ENCODE measurements at regions not wholly inside any gene's neighbourhood (a gene's known extent, or its start where the extent isn't known, plus 50 kb on each side); places are given as distances from the start of the nearest gene placed in this dataset.

- TF ChIP-seq CTCF (IDR thresholded peaks at IDR 0.05; ENCODE audit: extremely low read depth in 1 of 2, insufficient read depth in 1 of 2, low read depth in 1 of 2, low read length in 2 of 2) (no peak), POLR2A (IDR thresholded peaks at IDR 0.05; ENCODE audit: low read depth, low read length) (no peak), EZH2 (IDR thresholded peaks at IDR 0.05; ENCODE audit: borderline replicate concordance, low read depth, low read length, severe bottlenecking) (no peak), POLR2AphosphoS5 (IDR thresholded peaks at IDR 0.05; ENCODE audit: insufficient read depth, low read depth, low read length) (no peak), MAX (IDR thresholded peaks at IDR 0.05; ENCODE audit: insufficient read depth, insufficient read length) (no peak)
Observed at GRCh38 chr1:195733408-195733807, 874.8 kb downstream of the KCNT2 start.
